GM10248 (cell line): ENCODE measurements at regions not wholly inside any gene's neighbourhood (a gene's known extent, or its start where the extent isn't known, plus 50 kb on each side); places are given as distances from the start of the nearest gene placed in this dataset.
A peak's percentile ranks its signal among the peaks of the same experiment; 100 is the strongest.
"Not testable (repeated sequence)": the region's sequence is repeated elsewhere in the genome, so short reads cannot be mapped to it uniquely, and the experiment has no call there.

Experiments
- CTCF ChIA-PET: fragments of 300-600 bp; sonication (Branson Sonifier 250); formaldehyde crosslinking; extraction: SDS; loops from one replicate; lab custom pipeline; 2021; ENCODE audit warnings: antibody characterized with exemption; lab: Yijun Ruan, JAX
- POLR2A ChIA-PET: fragments of 350-650 bp; sonication (Branson Sonifier 250); formaldehyde crosslinking; extraction: SDS; loops from one replicate; lab custom pipeline; 2020; ENCODE audit warnings: antibody characterized with exemption; lab: Yijun Ruan, JAX
- DNase-seq: peaks from one replicate; pipeline ENCODE4 v3.0.0; 2012; ENCODE audit errors: extremely low spot score
- TF ChIP-seq, protein P1 (sequence below): IDR thresholded peaks from 2 replicates; pipeline ENCODE4 v1.5.1; 2012; ENCODE audit warnings: mild to moderate bottlenecking, low read depth; ENCODE audit errors: extremely low read depth, missing control alignments, control extremely low read depth

DNA sequence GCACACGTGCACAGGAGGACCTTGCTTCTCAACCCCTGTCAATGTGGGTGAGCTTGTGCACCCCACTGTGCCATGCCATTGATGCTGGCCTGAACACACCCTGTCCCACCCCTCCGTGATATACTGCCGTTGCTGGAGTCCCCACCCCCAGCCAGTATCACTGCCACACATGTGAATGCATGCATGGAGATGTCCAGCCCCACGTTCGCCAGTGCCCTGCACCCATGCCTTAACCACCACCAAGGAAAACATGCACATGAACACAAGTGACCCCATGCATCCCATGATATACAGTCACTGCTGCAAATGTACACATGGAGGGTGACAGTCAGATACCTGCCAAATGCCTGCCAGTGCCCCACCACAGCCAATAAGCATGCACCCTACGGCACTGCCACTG is 692.5 kb upstream of the ZWINT start:
- TF ChIP-seq, protein P1, sequence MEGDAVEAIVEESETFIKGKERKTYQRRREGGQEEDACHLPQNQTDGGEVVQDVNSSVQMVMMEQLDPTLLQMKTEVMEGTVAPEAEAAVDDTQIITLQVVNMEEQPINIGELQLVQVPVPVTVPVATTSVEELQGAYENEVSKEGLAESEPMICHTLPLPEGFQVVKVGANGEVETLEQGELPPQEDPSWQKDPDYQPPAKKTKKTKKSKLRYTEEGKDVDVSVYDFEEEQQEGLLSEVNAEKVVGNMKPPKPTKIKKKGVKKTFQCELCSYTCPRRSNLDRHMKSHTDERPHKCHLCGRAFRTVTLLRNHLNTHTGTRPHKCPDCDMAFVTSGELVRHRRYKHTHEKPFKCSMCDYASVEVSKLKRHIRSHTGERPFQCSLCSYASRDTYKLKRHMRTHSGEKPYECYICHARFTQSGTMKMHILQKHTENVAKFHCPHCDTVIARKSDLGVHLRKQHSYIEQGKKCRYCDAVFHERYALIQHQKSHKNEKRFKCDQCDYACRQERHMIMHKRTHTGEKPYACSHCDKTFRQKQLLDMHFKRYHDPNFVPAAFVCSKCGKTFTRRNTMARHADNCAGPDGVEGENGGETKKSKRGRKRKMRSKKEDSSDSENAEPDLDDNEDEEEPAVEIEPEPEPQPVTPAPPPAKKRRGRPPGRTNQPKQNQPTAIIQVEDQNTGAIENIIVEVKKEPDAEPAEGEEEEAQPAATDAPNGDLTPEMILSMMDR: no peak
- ChIA-PET CTCF (interaction anchor here (0.7 kb wide), 1 partner anchor 8 kb away, joined by 3 read pairs; no protein-coding TSS in a partner anchor), POLR2A (no interaction called here)
- DNase-seq: no peak

DNA sequence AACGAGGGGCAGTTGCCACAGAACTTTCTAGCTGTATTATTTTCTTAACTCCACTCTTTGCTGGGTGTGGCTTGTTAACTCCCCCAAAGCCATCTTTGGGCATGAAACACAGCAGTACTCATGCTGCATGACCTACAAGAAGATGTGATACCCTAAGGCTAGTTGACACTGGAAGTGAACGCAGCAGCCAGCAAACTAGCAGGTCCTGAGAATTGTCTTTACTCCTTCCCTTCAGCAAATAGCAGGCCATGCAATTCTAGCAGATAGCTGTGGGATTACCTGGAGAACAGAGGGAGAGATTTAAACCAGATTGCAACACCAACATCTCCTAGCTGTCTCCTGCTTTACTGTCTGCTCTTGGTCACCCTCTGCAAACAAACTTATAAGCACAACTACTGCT is 688.0 kb upstream of the ZWINT start:
- ChIA-PET CTCF (no interaction called here), POLR2A (no interaction called here)
- DNase-seq: no peak
- TF ChIP-seq, protein P1: no peak

- ChIA-PET POLR2A (no interaction called here), CTCF (no interaction called here)
- TF ChIP-seq, protein P1: no peak
- no peak for DNase-seq
Measured at GRCh38 chr10:57038531-57038930, 677.5 kb upstream of the ZWINT start.

DNA sequence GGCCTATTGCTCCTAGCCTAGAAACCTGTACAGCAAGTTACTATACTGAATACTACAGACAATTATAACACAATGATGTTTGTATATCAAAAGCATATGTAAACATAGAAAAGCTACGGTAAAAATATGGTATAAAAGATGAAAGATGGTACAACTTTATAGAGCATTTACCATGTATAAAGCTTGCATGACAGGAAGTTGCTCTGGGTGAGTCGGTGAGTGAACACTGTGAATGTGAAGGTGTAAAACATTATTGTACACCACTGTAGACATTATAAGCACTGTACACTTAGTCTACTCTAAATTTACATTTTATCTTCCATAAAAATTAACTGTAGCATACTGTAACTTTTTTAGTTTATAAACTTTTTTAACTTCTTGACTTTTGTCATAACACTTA is 674.3 kb upstream of the ZWINT start:
- no peak for DNase-seq
- CTCF ChIA-PET: interaction anchor here (1.1 kb wide), 1 partner anchor 13 kb away, joined by 3 read pairs; no protein-coding TSS in a partner anchor
- POLR2A ChIA-PET: no interaction called here
- TF ChIP-seq, protein P1: no peak

- TF ChIP-seq, protein P1: peak; percentile 7
- POLR2A ChIA-PET, CTCF ChIA-PET, DNase-seq: not testable (repeated sequence)
Measured at GRCh38 chr10:57032301-57032700, 671.2 kb upstream of the ZWINT start.

GRCh38 chr10:57031346-57031745 is 670.3 kb upstream of the ZWINT start:
- TF ChIP-seq, protein P1: no peak
- DNase-seq: no peak
- POLR2A ChIA-PET: no interaction called here
- CTCF ChIA-PET: no interaction called here
